OCI-LY1 (cell line): ENCODE measurements at regions not wholly inside any gene's neighbourhood (a gene's known extent, or its start where the extent isn't known, plus 50 kb on each side); places are given as distances from the start of the nearest gene placed in this dataset.

ENCODE experiments used
- H2AFZ ChIP-seq: fragments of 200-600 bp; sonication (generic), shearing (Covaris generic); 2 replicates; pipeline ENCODE4 v1.6.0; 2014; ENCODE audit warnings: antibody characterized with exemption, mild to moderate bottlenecking, low read length
- H3F3A ChIP-seq: fragments of 200-600 bp; sonication (generic), shearing (Covaris generic); 2 replicates; pipeline ENCODE4 v1.6.0; 2014; ENCODE audit warnings: mild to moderate bottlenecking, antibody characterized with exemption, low read length, moderate library complexity; ENCODE audit not compliant: insufficient read depth
- H3K27ac ChIP-seq: fragments of 200-600 bp; sonication (generic); 2 replicates; pipeline ENCODE4 v1.5.1; 2014; ENCODE audit warnings: low read length, mixed run types, mild to moderate bottlenecking, low read depth; ENCODE audit not compliant: poor library complexity, severe bottlenecking
- H3K27me3 ChIP-seq: fragments of 200-600 bp; sonication (generic); 2 replicates; pipeline ENCODE4 v1.6.0; 2014; ENCODE audit warnings: antibody characterized with exemption, mild to moderate bottlenecking, low read length, moderate library complexity; ENCODE audit not compliant: insufficient read depth
- H3K36me3 ChIP-seq: fragments of 200-600 bp; sonication (generic); 2 replicates; pipeline ENCODE4 v1.6.1; 2014; ENCODE audit warnings: mild to moderate bottlenecking, antibody characterized with exemption, low read length, moderate library complexity, mixed read lengths; ENCODE audit not compliant: insufficient read depth
- H3K4me1 ChIP-seq: fragments of 200-600 bp; sonication (generic); 2 replicates; pipeline ENCODE4 v1.5.1; 2014; ENCODE audit warnings: mild to moderate bottlenecking, low read length, moderate library complexity; ENCODE audit not compliant: insufficient read depth, severe bottlenecking
- H3K4me2 ChIP-seq: fragments of 200-600 bp; sonication (generic), shearing (Covaris generic); 2 replicates; pipeline ENCODE4 v1.6.1; 2014; ENCODE audit warnings: low read length
- H3K4me3 ChIP-seq: fragments of 200-600 bp; sonication (generic); 2 replicates; pipeline ENCODE4 v1.5.1; 2014; ENCODE audit warnings: low read length, low read depth, mild to moderate bottlenecking, mixed read lengths; ENCODE audit not compliant: poor library complexity, severe bottlenecking
- H3K79me2 ChIP-seq: fragments of 200-600 bp; shearing (Covaris generic); 2 replicates; pipeline ENCODE4 v1.6.1; 2016; ENCODE audit warnings: mixed run types, low read length, mixed read lengths; ENCODE audit not compliant: insufficient read depth
- H3K9ac ChIP-seq: fragments of 200-600 bp; sonication (generic), shearing (Covaris generic); 2 replicates; pipeline ENCODE4 v1.6.1; 2014; ENCODE audit warnings: mild to moderate bottlenecking, low read length, mixed read lengths
- H3K9me2 ChIP-seq: fragments of 200-600 bp; sonication (generic), shearing (Covaris generic); 2 replicates; pipeline ENCODE4 v1.6.1; 2014; ENCODE audit warnings: low read depth, mild to moderate bottlenecking, low read length, mixed read lengths
- H3K9me3 ChIP-seq: fragments of 200-600 bp; shearing (Covaris generic); 2 replicates; pipeline ENCODE4 v1.6.1; 2014; ENCODE audit warnings: low read length, mixed read lengths
- H4K20me1 ChIP-seq: fragments of 200-600 bp; sonication (generic), shearing (Covaris generic); 2 replicates; pipeline ENCODE4 v1.6.0; 2016; ENCODE audit warnings: mild to moderate bottlenecking, low read length; ENCODE audit not compliant: insufficient read depth
- CTCF ChIP-seq: fragments of 200-600 bp; sonication (generic), shearing (Covaris generic); IDR thresholded peaks from 2 replicates; pipeline ENCODE4 v1.5.1; 2017; ENCODE audit warnings: mild to moderate bottlenecking, antibody characterized with exemption, low read length, moderate library complexity, mixed read lengths
- EZH2 ChIP-seq: fragments of 200-600 bp; sonication (generic), shearing (Covaris generic); IDR thresholded peaks from 2 replicates; pipeline ENCODE4 v1.8.0; 2017; ENCODE audit warnings: borderline replicate concordance, mixed run types, mild to moderate bottlenecking, antibody characterized with exemption, low read length, moderate library complexity, mixed read lengths

GRCh38 chr17:13727441-13728171 lies 125.9 kb upstream of the HS3ST3A1 start:
- Histone ChIP-seq H3K79me2 (no peaks in the 10 kb centered on the region), H3K9ac (no peak overlapping the region), H3K9me2 (no peaks in the 10 kb centered on the region), H3F3A (no peaks in the 10 kb centered on the region), H3K9me3 (no peaks in the 10 kb centered on the region), H2AFZ (no peak overlapping the region), H4K20me1 (no peaks in the 10 kb centered on the region), H3K4me1 (no peaks in the 10 kb centered on the region), H3K4me3 (no peak overlapping the region), H3K4me2 (no peak overlapping the region), H3K27me3 (no peaks in the 10 kb centered on the region), H3K27ac (no peak overlapping the region), H3K36me3 (no peaks in the 10 kb centered on the region)
- TF ChIP-seq CTCF (no peak), EZH2 (no peak)

GRCh38 chr17:13728781-13729180 lies 127.1 kb upstream of the HS3ST3A1 start:
- no peak for TF ChIP-seq CTCF
- no peak for TF ChIP-seq EZH2
- Histone ChIP-seq H2AFZ (no peak overlapping the region), H3K4me2 (no peak overlapping the region), H3F3A (no peaks in the 10 kb centered on the region), H3K9me2 (no peaks in the 10 kb centered on the region), H3K79me2 (no peaks in the 10 kb centered on the region), H3K4me3 (no peak overlapping the region), H3K36me3 (no peaks in the 10 kb centered on the region), H3K27ac (no peak overlapping the region), H3K9ac (no peak overlapping the region), H3K4me1 (no peaks in the 10 kb centered on the region), H3K27me3 (no peaks in the 10 kb centered on the region), H3K9me3 (no peaks in the 10 kb centered on the region), H4K20me1 (no peaks in the 10 kb centered on the region)

GRCh38 chr17:13729466-13730134 lies 127.9 kb upstream of the HS3ST3A1 start:
- Histone ChIP-seq H4K20me1 (no peaks in the 10 kb centered on the region), H3K9me3 (no peaks in the 10 kb centered on the region), H3K79me2 (no peaks in the 10 kb centered on the region), H3K27ac (no peak overlapping the region), H3K9ac (no peak overlapping the region), H3K4me3 (no peak overlapping the region), H3K4me1 (no peaks in the 10 kb centered on the region), H3K4me2 (no peak overlapping the region), H3K27me3 (no peaks in the 10 kb centered on the region), H3F3A (no peaks in the 10 kb centered on the region), H2AFZ (no peak overlapping the region), H3K9me2 (no peaks in the 10 kb centered on the region), H3K36me3 (no peaks in the 10 kb centered on the region)
- no peak for TF ChIP-seq EZH2
- no peak for TF ChIP-seq CTCF
